SKM-1 treated with dmso at 0.1 percent for 144 hours (cell line): ENCODE measurements at regions not wholly inside any gene's neighbourhood (a gene's known extent, or its start where the extent isn't known, plus 50 kb on each side); places are given as distances from the start of the nearest gene placed in this dataset.
"Not testable (repeated sequence)": the region's sequence is repeated elsewhere in the genome, so short reads cannot be mapped to it uniquely, and the experiment has no call there.

Experiments used
- DNase-seq: peaks from one replicate; lab custom pipeline; 2025; ENCODE audit not compliant: unreplicated experiment; lab: John Stamatoyannopoulos, UW

DNA sequence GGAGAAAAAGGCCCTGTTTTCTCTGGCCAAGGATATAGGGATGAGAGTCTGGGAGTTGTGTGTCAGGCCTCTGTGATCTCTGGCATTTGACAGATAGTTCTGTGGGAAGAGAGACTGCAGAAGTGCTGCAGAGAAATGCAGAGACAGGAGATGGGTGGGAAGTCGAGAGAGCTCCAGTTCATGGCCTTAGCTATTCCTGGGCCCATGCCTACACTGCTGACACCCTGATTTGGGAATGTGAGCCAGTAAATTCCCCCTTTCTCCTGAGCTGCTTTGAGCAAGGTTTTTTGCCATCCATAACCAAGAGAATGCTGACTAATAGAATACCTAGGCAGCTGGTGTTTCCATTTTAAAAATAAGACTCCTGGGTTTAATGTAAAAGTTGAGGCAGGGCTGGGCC lies 59.3 kb downstream of the EBLN2 start:
- DNase-seq: no peak

DNA sequence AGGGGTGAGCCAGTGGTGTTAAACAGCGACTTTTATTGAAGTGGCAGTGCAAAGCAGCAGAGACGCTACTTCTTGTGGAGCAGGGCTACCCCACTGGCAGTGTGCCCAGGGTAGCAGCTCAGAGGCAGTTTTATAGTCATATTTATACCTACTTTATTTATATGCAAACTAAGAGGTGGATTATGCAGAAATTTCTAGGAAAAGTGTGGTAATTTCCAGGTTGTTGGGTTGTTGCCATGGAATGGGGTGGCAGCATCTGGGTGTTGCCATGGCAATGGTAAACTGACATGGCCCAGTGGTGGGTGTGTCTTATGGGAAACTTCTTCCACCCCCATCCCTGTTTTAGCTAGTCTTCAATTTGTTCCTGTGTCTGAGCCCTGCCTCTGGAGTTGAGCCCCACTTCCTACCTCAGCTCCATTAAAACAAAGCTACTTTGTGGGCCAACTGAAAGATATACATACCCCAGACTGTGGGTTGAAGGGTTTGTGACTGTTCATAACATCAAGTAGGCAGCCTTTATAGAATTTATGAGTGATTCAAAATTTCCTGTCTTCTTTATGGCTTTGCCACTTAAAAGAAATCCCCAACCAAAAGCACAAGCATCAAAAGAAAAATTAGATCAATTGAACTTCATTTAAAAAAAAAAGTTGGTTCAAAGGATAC lies 60.3 kb downstream of the EBLN2 start:
- no peak for DNase-seq

DNA sequence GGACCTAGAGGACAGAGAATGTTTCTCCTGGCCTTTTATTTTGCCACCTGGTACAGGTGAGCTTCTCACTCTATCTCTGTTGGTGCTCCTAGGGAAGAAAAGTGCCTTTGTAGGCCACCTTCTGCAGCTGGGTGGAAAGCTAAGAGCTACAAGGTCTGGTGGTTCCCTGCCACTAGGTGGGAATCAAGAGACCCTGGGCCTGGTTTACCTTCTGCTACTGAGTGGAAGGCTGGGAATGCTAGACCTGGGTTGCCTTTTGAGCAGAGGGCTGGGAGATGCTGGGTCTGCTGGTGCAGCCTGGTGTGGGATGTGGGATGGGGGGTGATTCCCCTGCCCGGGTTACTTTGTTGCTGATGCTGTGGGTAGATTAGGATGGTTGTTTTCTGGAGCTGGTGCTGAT lies 72.6 kb downstream of the EBLN2 start:
- DNase-seq: no peak

DNA sequence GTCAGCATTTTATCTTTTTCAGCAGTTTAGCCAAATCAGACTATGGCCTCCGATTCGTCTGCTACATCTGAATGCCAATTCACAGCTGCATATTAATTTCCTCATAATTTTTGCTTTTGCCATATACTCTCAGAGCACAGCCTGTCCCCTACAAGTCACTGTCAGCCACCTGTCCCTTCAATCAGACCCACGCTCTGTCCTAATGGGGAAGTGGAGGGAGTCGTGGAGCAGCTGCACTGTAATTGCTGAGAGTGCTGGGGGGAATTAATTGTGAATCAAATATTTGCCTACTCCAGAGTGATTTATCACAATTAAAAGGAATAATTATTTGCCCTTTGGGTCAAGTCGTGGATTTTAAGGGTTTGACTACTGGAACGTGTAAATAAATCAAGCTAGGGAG lies 75.5 kb downstream of the EBLN2 start:
- DNase-seq: no peak

DNA sequence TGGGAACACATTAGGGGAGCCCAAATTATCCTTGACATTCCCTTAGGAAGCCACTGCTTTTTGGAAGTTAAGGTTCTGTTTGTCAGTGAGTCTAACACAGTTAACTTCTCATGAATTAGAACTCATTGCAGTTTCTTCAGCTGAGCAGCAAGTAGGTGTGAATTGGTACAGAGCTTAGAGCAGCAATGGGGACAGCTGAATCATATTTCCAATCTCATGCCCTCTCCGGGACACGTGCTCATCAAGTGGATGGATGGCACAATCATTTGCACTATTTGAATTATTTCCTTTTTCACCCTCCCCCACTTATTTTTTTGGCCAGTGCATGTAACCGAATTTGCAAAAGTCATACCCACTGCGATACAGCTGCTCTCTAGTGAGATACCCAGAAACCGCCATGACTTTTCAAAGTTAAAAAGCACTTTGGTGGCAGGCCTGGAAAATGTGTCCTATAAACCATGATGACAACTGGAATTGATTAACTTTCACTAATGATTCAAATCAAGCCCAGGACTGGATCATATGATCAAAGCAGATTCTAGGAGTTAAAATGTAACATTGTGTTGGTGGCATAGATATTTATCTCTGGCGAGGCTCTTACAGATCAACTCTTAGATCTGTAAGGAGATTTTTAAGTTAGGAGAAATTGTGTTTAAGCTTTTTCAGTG lies 76.4 kb downstream of the EBLN2 start:
- no peak for DNase-seq

DNA sequence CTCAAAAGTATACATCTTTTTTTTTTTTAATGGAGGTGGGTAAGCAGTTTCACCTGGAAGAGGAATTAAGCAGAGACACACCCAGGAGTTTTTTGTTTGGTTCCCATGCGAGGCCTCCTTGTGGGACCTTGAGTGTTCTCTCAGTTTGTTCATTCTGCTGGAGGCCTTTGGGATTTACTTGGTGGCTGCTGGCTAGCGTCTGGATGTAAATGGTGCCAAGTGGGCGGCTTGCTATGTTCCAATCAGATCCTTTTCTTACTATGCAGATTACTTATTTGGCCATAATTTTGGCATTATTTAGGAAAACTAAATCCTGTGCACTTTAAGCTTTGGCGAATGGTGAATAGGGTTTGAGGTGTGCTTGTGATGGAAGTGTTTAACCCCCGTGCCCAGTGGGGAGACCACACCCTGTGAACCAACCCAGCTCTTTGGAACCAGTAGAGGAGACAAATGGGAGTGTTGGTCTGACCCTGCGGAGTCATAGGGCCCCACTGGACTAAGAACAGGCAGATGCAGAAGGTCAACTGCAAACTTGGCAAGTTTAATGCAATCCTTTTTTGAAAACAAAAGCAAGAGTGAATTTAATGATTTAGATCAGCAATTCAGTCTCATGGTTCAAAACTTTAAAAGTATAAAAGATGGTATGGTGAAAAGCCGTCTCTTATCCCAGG lies 79.4 kb downstream of the EBLN2 start:
- no peak for DNase-seq

DNA sequence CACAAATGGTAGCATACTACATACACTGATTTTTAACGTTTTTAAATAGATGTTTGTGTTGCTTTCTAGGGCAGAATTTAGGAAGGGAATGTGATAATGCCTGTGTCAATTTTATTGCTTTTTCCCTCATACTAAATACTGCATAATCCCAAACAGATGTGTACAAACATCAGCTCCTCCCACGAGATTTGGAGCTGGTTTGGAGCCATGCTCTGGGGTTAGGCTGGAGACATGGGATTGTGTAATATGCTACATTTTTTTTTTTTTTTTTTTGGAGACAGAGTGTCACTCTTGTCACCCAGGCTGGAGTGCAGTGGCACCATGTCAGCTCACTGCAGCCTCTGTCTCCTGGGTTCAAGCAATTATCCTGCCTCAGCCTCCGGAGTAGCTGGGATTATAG lies 80.1 kb downstream of the EBLN2 start:
- DNase-seq: no peak

DNA sequence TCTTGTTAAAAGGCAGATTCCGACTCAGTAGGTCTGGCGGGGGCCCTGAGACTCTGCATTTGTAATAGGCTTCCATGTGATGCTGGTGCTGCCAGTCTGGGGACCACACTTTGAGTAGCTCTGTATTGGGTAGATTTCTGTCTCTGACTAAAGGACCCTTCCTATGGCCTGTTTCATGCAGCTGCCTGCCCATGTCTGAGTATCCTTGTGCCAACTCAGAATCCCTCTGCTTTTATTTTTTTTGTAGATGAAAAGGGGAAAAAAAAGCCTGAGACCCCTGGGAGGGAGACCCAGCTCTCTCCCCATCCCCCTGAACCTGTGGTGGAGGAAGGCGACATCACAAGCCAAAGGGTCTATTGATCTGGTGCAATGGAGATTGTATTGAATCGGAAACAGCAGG lies 81.9 kb downstream of the EBLN2 start:
- no peak for DNase-seq

DNA sequence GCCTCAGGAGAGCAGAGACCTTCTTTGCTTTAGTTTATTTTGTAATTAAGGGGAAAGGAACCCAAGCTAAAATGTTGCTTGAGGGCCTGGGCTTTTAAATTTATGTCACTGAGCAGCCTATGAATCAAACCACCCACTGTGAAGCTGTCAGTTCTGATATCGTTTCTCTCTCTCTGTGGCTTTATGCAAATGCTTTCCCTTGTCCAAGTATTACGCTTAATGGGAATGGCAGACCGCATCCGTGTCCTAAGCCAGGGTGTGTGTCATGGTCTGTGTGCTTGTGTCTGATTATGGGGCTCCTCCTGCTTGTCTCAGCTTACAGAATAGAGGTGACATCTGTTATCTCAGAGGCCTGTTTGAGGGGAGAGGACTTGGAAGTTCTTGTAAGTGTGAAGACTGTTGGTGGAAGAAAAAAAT lies 82.4 kb downstream of the EBLN2 start:
- no peak for DNase-seq

DNA sequence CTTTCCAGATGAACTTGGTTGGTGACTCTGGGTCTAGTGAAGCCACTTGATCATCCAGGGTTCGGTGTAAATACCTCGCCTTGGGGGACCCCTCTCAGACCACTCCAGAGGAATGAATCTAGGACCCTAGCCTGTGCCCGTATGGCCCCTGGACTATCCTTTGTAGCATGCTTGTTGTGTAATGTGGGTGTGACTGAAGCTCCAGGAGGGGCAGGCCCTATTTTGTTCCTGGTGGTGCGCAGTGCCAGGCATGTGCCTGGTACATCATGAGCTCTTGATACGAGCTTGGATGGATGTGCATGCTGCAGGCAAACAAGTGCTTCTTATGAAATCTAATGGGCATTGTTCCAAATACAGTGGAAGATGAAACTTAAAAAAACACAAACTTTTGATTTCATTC lies 82.8 kb downstream of the EBLN2 start:
- no peak for DNase-seq

DNA sequence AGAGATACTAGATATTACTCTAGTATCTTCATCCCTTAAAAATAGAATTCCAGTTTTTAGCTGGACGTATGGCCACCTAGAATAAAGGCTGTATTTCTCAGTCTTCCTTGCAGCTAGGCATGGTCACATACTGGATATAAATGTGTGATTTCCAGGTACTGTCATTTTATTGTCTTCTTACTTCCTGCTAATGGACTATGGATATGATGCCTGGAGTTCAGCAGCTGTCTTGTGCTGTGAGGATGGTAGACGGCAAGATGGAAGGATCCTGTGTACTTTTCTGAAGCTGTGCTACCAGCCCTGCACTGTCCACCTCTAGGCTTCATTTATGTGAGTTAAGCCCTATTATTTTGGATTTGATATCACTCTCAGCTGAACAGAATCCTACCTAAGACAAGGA lies 83.4 kb downstream of the EBLN2 start:
- DNase-seq: no peak

DNA sequence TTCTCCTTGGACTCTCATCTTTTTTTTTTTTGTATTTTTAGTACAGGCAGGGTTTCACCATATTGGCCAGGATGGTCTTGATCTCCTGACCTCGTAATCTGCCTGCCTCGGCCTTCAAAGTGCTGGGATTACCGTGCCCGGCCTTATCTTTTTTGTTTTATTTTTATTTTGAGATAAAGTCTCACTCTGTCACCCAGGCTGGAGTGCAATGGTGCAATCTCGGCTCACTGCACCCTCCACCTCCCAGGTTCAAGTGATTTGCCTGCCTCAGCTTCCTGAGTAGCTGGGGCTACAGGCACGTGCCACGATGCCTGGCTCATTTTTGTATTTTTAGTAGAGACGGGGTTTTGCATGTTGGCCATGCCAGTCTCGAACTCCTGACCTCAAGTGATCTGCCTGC lies 86.0 kb downstream of the EBLN2 start:
- DNase-seq: not testable (repeated sequence)

DNA sequence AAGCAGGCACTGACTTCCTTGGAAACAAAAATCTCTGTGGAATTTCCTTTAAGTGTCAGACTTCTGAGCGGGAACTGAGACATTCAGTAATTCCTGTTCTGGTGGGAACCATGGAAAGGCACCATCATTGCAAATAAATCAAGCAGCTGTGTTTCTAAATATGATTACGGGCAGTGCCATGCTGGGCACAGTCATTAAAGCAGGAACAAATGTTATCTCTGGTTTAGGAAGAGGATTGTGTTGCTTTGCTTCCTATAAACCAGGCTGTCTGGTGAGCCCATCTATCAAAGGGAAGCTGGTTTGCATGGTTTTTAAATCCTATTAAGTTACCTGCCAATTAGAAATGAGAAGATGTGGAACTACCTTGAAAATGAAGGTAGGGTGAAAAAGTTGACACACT lies 86.7 kb downstream of the EBLN2 start:
- no peak for DNase-seq

DNA sequence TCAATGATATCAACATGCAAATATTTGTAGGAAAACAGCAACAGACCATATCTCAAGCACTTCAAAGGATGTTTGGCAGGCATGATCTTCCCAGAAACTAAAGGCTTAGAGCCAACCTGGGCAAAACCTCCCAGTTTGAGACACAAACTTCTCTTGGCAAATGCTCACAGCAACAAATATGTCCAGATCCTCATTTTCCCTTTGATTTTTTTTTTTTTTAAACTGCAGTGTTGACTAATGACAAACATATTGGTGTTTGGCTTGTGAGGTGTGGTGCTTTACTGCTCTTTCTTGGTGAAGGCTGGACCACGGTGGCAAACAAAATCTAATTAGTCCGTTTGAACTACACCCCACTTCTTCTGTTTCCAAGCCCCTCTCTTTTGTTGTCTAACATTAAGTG lies 87.2 kb downstream of the EBLN2 start:
- DNase-seq: no peak

DNA sequence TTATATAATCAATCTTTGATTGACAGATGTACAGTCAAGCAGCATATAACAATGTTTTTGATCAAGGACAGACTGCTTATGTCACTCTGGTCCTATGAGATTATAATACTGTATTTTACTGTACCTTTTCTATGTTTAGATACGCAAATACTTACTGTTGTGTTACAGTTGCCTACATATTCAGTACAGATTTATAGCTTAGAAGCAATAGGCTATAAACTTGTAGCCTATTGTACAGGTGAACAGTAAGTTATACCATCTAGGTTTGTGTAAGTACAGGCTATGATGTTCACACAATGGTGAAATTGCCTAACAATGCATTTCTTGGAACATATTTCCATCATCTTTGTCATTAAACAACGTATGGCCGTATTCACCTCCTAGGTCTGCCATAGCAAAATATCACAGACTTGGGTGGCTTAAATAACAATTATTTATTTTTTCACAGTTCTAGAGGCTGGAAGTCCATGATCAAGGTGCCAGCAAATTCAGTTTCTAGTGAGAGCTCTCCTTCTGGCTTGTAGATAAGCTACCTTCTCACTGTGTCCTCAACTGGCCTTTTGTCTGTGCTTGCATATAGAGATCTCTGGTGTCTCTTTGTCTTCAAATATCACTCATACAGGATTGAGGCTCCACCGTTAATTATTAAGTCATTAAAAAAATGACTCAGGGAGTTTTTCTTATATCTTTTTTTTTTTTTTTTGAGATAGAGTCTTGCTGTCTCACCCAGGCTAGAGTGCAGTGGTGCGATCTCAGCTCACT lies 89.1 kb downstream of the EBLN2 start:
- DNase-seq: no peak

DNA sequence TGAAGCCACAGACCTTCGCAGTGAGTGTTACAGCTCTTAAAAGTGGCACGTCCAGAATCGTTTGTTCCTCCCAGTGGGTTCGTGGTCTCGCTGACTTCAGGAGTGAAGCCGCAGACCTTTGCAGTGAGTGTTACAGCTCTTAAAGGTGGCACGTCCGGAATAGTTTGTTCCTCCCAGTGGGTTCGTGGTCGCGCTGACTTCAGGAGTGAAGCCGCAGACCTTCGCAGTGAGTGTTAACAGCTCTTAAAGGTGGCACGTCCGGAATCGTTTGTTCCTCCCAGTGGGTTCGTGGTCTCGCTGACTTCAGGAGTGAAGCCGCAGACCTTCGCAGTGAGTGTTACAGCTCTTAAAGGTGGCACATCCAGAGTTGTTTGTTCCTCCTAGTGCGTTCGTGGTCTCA lies 91.1 kb downstream of the EBLN2 start:
- DNase-seq: not testable (repeated sequence)

DNA sequence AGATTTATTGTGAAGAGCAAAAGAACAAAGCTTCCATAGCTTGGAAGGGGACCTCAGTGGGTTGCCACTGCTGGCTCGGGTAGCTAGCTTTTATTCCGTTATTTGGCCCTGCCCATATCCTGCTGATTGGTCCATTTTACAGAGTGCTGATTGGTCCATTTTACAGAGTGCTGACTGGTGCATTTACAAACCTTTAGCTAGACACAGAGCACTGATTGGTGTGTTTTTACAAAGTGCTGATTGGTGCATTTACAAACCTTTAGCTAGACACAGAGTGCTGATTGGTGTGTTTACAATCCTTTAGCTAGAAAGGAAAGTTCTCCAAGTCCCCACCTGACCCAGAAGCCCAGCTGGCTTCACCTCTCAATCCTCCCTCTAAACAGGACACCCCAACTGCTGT lies 91.6 kb downstream of the EBLN2 start:
- not testable (repeated sequence) for DNase-seq

DNA sequence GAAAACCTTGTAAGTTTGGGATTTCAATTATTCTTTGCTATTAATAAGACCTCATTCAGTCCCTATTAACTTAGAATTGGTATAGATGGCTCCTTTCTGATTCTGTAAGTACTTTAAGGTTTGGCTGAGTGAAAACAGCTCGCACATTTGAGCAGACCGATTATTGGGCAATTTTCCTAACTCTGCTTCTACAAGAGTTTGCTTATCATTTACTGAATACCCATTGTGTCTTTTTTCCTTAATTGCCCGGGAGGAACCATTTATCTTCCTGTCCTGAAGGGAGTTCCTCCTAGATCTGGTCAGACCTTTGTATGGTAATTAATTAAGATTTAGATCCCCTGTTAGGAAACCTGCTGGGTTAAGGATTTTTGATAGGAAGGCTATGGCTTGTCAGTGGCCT lies 92.8 kb downstream of the EBLN2 start:
- not testable (repeated sequence) for DNase-seq

DNA sequence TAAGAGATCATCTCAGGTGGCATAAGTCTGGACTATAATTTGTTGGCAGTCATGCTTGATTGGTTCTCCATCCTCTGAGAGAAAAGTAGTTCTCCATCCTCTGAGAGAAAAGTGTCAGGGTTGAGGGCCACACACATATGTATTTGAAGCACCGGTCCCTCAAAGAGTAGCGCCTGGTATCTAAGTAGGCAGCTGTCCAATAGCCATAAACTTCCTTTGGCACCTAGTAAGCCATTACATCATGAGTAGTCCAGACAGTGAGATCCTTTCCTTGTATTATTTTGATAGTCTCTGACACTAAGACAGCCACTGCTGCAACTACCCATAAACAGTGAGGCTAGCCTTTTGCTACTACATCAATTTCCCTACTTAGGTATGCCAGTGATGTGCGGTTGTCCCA lies 94.0 kb downstream of the EBLN2 start:
- DNase-seq: not testable (repeated sequence)

DNA sequence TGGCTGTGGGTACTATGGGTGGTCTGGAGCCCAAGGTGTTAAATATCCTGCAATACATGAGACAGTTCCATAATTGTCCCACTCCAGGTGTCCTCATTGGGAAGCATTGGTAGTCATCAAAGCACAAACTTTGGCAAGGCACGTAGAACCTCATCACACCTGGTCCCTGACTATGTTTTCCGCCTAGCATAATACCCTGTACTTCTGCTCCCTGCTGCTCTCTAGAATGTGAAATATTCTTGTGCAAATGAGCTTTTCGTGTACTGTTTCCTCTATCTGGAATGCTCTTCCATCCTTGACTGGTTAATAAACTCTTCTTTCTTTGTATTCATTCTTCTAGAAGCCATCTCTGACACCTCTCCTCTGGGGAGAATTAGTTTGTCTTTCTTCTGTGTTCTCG lies 103.2 kb downstream of the EBLN2 start:
- no peak for DNase-seq

DNA sequence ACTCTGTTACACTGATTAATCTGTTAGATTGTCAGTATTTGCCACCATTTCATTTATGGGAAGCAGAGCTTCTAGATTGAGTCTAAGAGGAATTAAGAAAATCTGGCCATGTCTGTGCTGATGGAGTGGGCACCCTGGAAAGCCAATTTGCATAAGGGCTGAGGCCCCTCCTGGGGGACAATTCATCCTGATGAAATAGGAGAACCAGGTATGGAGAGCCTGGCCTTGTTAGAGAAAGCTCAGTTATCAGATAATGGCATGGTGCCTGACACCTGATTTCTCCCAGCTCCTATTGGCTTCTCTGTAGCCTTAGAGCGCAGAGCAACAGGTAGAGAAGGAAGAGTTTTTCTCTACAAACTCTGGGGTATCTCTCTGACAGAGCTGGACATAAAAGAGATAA lies 114.2 kb downstream of the EBLN2 start:
- no peak for DNase-seq

DNA sequence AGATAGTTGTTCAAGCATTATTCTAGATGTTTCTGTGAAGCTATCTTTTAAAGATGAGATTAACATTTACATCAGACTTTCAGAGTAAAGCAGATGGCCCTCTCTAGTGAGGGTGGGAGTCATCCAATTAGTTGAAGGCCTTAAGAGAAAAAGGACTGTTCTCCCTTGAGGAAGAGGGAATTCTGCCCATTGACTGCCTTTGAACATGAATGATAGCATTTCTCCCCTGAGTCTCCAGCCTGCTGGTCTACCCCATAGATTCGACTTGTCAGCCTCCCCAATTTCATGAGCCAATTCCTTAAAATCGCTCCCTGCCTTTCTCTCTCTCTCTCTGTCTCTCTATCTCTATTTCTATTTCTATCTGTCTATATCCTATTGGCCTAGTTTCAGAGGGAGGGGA lies 115.5 kb downstream of the EBLN2 start:
- no peak for DNase-seq
